A549 (cell line): ENCODE measurements at regions not wholly inside any gene's neighbourhood (a gene's known extent, or its start where the extent isn't known, plus 50 kb on each side); places are given as distances from the start of the nearest gene placed in this dataset.

Experiments used
- CHD2 ChIP-seq: fragments of 150-350 bp; IDR thresholded peaks from 2 replicates; pipeline ENCODE4 v1.6.1; 2014; ENCODE audit warnings: low read length; ENCODE audit not compliant: partially characterized antibody
- ESRRA ChIP-seq: fragments of 150-350 bp; IDR thresholded peaks from 2 replicates; pipeline ENCODE4 v1.6.1; 2014; ENCODE audit warnings: mild to moderate bottlenecking, low read length, borderline replicate concordance
- HOXA7 ChIP-seq: fragments of 250-450 bp; sonication (Bioruptor Pico); IDR thresholded peaks from 2 replicates; pipeline ENCODE4 v1.5.0; 2020; ENCODE audit warnings: mild to moderate bottlenecking, moderate library complexity
- KDM1A ChIP-seq: fragments of 200-600 bp; sonication (generic); IDR thresholded peaks from 2 replicates; pipeline ENCODE4 v1.6.1; 2016; ENCODE audit warnings: low read depth, mild to moderate bottlenecking
- KDM5A ChIP-seq: fragments of 200-600 bp; sonication (generic); IDR thresholded peaks from 2 replicates; pipeline ENCODE4 v1.6.1; 2016; ENCODE audit warnings: antibody characterized with exemption, mild to moderate bottlenecking
- MYC ChIP-seq: IDR thresholded peaks from 2 replicates; pipeline ENCODE4 v1.6.1; 2012; ENCODE audit warnings: mild to moderate bottlenecking, inconsistent platforms, low read length, improper control_type of control experiment, borderline replicate concordance
- NFE2L2 ChIP-seq: fragments of 150-350 bp; conservative IDR thresholded peaks from 2 replicates; pipeline ENCODE4 v1.6.1; 2014; ENCODE audit warnings: low read length
- POLR2A ChIP-seq: IDR thresholded peaks from 2 replicates; pipeline ENCODE4 v1.6.1; 2012; ENCODE audit warnings: mild to moderate bottlenecking, low read length
- RAD21 ChIP-seq, 2 experiments: fragments of >200 bp in 1 of 2; sonication (Bioruptor Twin) in 1 of 2; formaldehyde crosslinking in 1 of 2; IDR thresholded peaks in 1 of 2; conservative IDR thresholded peaks in 1 of 2; 2 replicates in 1 of 2; 3 replicates in 1 of 2; pipeline ENCODE4 v1.6.1; 2012 to 2018; ENCODE audit warnings: inconsistent platforms in 1 of 2
- TF ChIP-seq, protein P1 (sequence below): fragments of >200 bp; sonication (Bioruptor Twin); formaldehyde crosslinking; IDR thresholded peaks from 3 replicates; pipeline ENCODE4 v1.5.1; 2016
- TF ChIP-seq, protein P2 (sequence below): fragments of 200-600 bp; sonication (generic); IDR thresholded peaks from 2 replicates; pipeline ENCODE4 v1.6.1; 2016; ENCODE audit warnings: antibody characterized with exemption, mild to moderate bottlenecking, moderate library complexity

DNA sequence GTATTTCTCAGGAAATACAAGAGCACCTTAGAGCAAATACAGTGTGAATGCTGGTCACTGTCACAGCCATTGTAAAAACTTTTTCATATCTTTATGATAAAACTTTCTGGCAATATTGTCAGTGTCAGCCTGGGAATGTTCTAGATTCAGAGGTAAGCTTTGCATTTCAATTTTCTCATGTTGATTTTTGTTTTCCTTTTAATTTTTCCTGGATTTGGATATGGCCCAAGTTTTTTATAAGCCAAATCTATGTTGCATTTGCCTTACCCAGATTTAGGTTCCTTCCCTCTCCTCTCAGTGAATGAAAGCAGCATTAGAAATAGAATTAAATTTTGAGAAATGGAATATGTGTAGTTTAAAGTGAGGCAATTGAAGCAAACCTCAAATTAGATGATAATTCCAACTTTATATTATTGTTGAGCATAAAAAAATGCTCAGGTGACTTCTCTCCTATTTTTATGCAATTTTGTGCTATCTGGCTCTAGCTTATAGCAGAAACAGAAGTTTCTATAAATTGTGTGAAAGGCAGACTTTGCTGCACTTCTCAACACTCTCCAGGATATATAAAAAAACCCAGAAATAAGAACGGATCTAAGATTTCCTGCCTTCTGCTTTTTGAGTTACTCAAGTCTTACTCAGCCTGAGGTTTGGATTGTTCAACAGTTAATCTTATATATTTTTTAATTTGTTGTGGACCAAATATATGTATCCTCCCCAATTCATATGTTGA lies 368.2 kb upstream of the PRICKLE1 start:
- TF ChIP-seq KDM1A (no peak), HOXA7 (CRISPR knock-in tag) (no peak), RAD21 (conservative IDR thresholded peaks at IDR 0.05 in 1 of 2, IDR thresholded peaks at IDR 0.05 in 1 of 2) (no peak), ESRRA (no peak), POLR2A (no peak), KDM5A (no peak), NFE2L2 (no peak), CHD2 (no peak), MYC (no peak)
- TF ChIP-seq, protein P1, sequence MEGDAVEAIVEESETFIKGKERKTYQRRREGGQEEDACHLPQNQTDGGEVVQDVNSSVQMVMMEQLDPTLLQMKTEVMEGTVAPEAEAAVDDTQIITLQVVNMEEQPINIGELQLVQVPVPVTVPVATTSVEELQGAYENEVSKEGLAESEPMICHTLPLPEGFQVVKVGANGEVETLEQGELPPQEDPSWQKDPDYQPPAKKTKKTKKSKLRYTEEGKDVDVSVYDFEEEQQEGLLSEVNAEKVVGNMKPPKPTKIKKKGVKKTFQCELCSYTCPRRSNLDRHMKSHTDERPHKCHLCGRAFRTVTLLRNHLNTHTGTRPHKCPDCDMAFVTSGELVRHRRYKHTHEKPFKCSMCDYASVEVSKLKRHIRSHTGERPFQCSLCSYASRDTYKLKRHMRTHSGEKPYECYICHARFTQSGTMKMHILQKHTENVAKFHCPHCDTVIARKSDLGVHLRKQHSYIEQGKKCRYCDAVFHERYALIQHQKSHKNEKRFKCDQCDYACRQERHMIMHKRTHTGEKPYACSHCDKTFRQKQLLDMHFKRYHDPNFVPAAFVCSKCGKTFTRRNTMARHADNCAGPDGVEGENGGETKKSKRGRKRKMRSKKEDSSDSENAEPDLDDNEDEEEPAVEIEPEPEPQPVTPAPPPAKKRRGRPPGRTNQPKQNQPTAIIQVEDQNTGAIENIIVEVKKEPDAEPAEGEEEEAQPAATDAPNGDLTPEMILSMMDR = no peak
- TF ChIP-seq, protein P2, sequence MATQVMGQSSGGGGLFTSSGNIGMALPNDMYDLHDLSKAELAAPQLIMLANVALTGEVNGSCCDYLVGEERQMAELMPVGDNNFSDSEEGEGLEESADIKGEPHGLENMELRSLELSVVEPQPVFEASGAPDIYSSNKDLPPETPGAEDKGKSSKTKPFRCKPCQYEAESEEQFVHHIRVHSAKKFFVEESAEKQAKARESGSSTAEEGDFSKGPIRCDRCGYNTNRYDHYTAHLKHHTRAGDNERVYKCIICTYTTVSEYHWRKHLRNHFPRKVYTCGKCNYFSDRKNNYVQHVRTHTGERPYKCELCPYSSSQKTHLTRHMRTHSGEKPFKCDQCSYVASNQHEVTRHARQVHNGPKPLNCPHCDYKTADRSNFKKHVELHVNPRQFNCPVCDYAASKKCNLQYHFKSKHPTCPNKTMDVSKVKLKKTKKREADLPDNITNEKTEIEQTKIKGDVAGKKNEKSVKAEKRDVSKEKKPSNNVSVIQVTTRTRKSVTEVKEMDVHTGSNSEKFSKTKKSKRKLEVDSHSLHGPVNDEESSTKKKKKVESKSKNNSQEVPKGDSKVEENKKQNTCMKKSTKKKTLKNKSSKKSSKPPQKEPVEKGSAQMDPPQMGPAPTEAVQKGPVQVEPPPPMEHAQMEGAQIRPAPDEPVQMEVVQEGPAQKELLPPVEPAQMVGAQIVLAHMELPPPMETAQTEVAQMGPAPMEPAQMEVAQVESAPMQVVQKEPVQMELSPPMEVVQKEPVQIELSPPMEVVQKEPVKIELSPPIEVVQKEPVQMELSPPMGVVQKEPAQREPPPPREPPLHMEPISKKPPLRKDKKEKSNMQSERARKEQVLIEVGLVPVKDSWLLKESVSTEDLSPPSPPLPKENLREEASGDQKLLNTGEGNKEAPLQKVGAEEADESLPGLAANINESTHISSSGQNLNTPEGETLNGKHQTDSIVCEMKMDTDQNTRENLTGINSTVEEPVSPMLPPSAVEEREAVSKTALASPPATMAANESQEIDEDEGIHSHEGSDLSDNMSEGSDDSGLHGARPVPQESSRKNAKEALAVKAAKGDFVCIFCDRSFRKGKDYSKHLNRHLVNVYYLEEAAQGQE = no peak
